Memory B cell (primary cell): ENCODE measurements at regions not wholly inside any gene's neighbourhood (a gene's known extent, or its start where the extent isn't known, plus 50 kb on each side); places are given as distances from the start of the nearest gene placed in this dataset.

ENCODE experiments used
- ATAC-seq: fragments of 150-1000 bp; cut with Tn5 transposase; 2 replicates; pipeline ENCODE4 v1.10.0; 2021; ENCODE audit warnings: low read depth, mild to moderate bottlenecking, moderate library complexity
- DNase-seq, 2 donors: peaks; one replicate each; pipeline ENCODE4 v3.0.0; 2022; ENCODE audit warnings: low spot score in 2 of 2
- H3K27ac Mint-ChIP-seq: one replicate; pipeline ENCODE4 v1.8.0; 2022; ENCODE audit warnings: mild to moderate bottlenecking, moderate library complexity, mixed read lengths
- H3K27me3 Mint-ChIP-seq: one replicate; pipeline ENCODE4 v1.8.0; 2022; ENCODE audit warnings: mixed read lengths
- H3K36me3 Mint-ChIP-seq: one replicate; pipeline ENCODE4 v1.8.0; 2022; ENCODE audit warnings: mild to moderate bottlenecking, mixed read lengths
- H3K4me1 Mint-ChIP-seq: one replicate; pipeline ENCODE4 v1.8.0; 2022; ENCODE audit warnings: mixed read lengths
- H3K4me3 Mint-ChIP-seq: one replicate; pipeline ENCODE4 v1.8.0; 2022; ENCODE audit warnings: mild to moderate bottlenecking, moderate library complexity, mixed read lengths
- H3K9me3 Mint-ChIP-seq: one replicate; pipeline ENCODE4 v1.8.0; 2022; ENCODE audit warnings: mixed read lengths

GRCh38 chr5:60526336-60526875 lies 173.6 kb downstream of the DEPDC1B start:
- Mint-ChIP-seq H3K4me3 (no peak overlapping the region), H3K27me3 (no peaks in the 10 kb centered on the region), H3K36me3 (no peaks in the 10 kb centered on the region), H3K9me3 (no peaks in the 10 kb centered on the region), H3K4me1 (peaks cover 8% of the 10 kb centered on the region), H3K27ac (no peak overlapping the region)
- ATAC-seq: no peak
- no peak for DNase-seq

- H3K4me1 Mint-ChIP-seq: peaks cover 26% of the 10 kb centered on the region
- no peaks in the 10 kb centered on the region for H3K27me3 Mint-ChIP-seq
- peaks cover 2% of the 10 kb centered on the region for H3K36me3 Mint-ChIP-seq
- H3K9me3 Mint-ChIP-seq: no peaks in the 10 kb centered on the region
- ATAC-seq: peak; percentile 55
- H3K27ac Mint-ChIP-seq: no peak overlapping the region
- DNase-seq: no peak
- H3K4me3 Mint-ChIP-seq: no peak overlapping the region
Measured at GRCh38 chr5:60522292-60522905, 177.6 kb downstream of the DEPDC1B start.

- Mint-ChIP-seq H3K9me3 (no peaks in the 10 kb centered on the region), H3K36me3 (peaks cover 2% of the 10 kb centered on the region), H3K4me1 (peaks cover 26% of the 10 kb centered on the region), H3K27ac (no peak overlapping the region), H3K4me3 (no peak overlapping the region), H3K27me3 (no peaks in the 10 kb centered on the region)
- peak; percentile 76 for ATAC-seq
- DNase-seq: peak in 1 of 2 donors; percentile 36
Measured at GRCh38 chr5:60521376-60522291, 178.3 kb downstream of the DEPDC1B start.

- no peak for DNase-seq
- Mint-ChIP-seq H3K27ac (no peak overlapping the region), H3K9me3 (no peaks in the 10 kb centered on the region), H3K27me3 (no peaks in the 10 kb centered on the region), H3K36me3 (peaks cover 2% of the 10 kb centered on the region), H3K4me3 (no peak overlapping the region), H3K4me1 (peaks cover 32% of the 10 kb centered on the region)
- ATAC-seq: no peak
Measured at GRCh38 chr5:60520451-60521227, 179.3 kb downstream of the DEPDC1B start.

- Mint-ChIP-seq H3K27me3 (no peaks in the 10 kb centered on the region), H3K27ac (no peak overlapping the region), H3K4me3 (no peak overlapping the region), H3K4me1 (peaks cover 29% of the 10 kb centered on the region), H3K9me3 (no peaks in the 10 kb centered on the region), H3K36me3 (peaks cover 2% of the 10 kb centered on the region)
- ATAC-seq (no peak), DNase-seq (no peak)
Measured at GRCh38 chr5:60519372-60519771, 180.6 kb downstream of the DEPDC1B start.

- no peaks in the 10 kb centered on the region for H3K27me3 Mint-ChIP-seq
- DNase-seq: no peak
- peaks cover 2% of the 10 kb centered on the region for H3K36me3 Mint-ChIP-seq
- ATAC-seq: no peak
- H3K27ac Mint-ChIP-seq: peak overlapping the region; percentile 58
- peaks cover 32% of the 10 kb centered on the region for H3K4me1 Mint-ChIP-seq
- H3K4me3 Mint-ChIP-seq: no peak overlapping the region
- H3K9me3 Mint-ChIP-seq: no peaks in the 10 kb centered on the region
Measured at GRCh38 chr5:60517850-60518249, 182.1 kb downstream of the DEPDC1B start.

GRCh38 chr5:60517094-60517694 lies 182.8 kb downstream of the DEPDC1B start:
- ATAC-seq (no peak), DNase-seq (no peak)
- peaks cover 35% of the 10 kb centered on the region for H3K4me1 Mint-ChIP-seq
- H3K27ac Mint-ChIP-seq: peak overlapping the region; percentile 58
- no peaks in the 10 kb centered on the region for H3K9me3 Mint-ChIP-seq
- H3K27me3 Mint-ChIP-seq: no peaks in the 10 kb centered on the region
- no peak overlapping the region for H3K4me3 Mint-ChIP-seq
- peaks cover 2% of the 10 kb centered on the region for H3K36me3 Mint-ChIP-seq

GRCh38 chr5:60516688-60517087 lies 183.3 kb downstream of the DEPDC1B start:
- Mint-ChIP-seq H3K36me3 (peaks cover 2% of the 10 kb centered on the region), H3K27ac (no peak overlapping the region), H3K4me3 (no peak overlapping the region), H3K4me1 (peaks cover 35% of the 10 kb centered on the region), H3K9me3 (no peaks in the 10 kb centered on the region), H3K27me3 (no peaks in the 10 kb centered on the region)
- no peak for DNase-seq
- no peak for ATAC-seq

- peak overlapping the region; percentile 62 for H3K27ac Mint-ChIP-seq
- DNase-seq (no peak), ATAC-seq (peak; percentile 63)
- no peak overlapping the region for H3K4me3 Mint-ChIP-seq
- H3K4me1 Mint-ChIP-seq: peaks cover 29% of the 10 kb centered on the region
- H3K36me3 Mint-ChIP-seq: peaks cover 2% of the 10 kb centered on the region
- no peaks in the 10 kb centered on the region for H3K9me3 Mint-ChIP-seq
- H3K27me3 Mint-ChIP-seq: no peaks in the 10 kb centered on the region
Measured at GRCh38 chr5:60514152-60514551, 185.8 kb downstream of the DEPDC1B start.

GRCh38 chr5:60512117-60512516 lies 187.8 kb downstream of the DEPDC1B start:
- Mint-ChIP-seq H3K4me3 (no peak overlapping the region), H3K9me3 (no peaks in the 10 kb centered on the region), H3K27me3 (no peaks in the 10 kb centered on the region), H3K4me1 (peaks cover 22% of the 10 kb centered on the region), H3K27ac (no peak overlapping the region), H3K36me3 (no peaks in the 10 kb centered on the region)
- DNase-seq (no peak), ATAC-seq (no peak)

- Mint-ChIP-seq H3K9me3 (no peaks in the 10 kb centered on the region), H3K36me3 (no peaks in the 10 kb centered on the region), H3K27ac (peak overlapping the region; percentile 14), H3K4me3 (no peak overlapping the region), H3K27me3 (no peaks in the 10 kb centered on the region), H3K4me1 (peaks cover 22% of the 10 kb centered on the region)
- DNase-seq (no peak), ATAC-seq (no peak)
Measured at GRCh38 chr5:60510663-60511062, 189.3 kb downstream of the DEPDC1B start.

GRCh38 chr5:60510049-60510448 lies 189.9 kb downstream of the DEPDC1B start:
- no peak for ATAC-seq
- H3K4me1 Mint-ChIP-seq: peaks cover 26% of the 10 kb centered on the region
- H3K36me3 Mint-ChIP-seq: no peaks in the 10 kb centered on the region
- no peaks in the 10 kb centered on the region for H3K9me3 Mint-ChIP-seq
- no peak overlapping the region for H3K4me3 Mint-ChIP-seq
- no peak for DNase-seq
- H3K27me3 Mint-ChIP-seq: no peaks in the 10 kb centered on the region
- H3K27ac Mint-ChIP-seq: peak overlapping the region; percentile 14

GRCh38 chr5:60509519-60509918 lies 190.4 kb downstream of the DEPDC1B start:
- no peaks in the 10 kb centered on the region for H3K9me3 Mint-ChIP-seq

More at GRCh38 chr5:60509519-60509918, 190.4 kb downstream of the DEPDC1B start:
- no peak overlapping the region for H3K27ac Mint-ChIP-seq
- no peak overlapping the region for H3K4me3 Mint-ChIP-seq
- no peaks in the 10 kb centered on the region for H3K27me3 Mint-ChIP-seq
- H3K4me1 Mint-ChIP-seq: peaks cover 27% of the 10 kb centered on the region
- no peaks in the 10 kb centered on the region for H3K36me3 Mint-ChIP-seq
- no peak for DNase-seq
- ATAC-seq: no peak
